NCI-H128 (cell line): ENCODE measurements at regions not wholly inside any gene's neighbourhood (a gene's known extent, or its start where the extent isn't known, plus 50 kb on each side); places are given as distances from the start of the nearest gene placed in this dataset.
"Not testable (repeated sequence)": the region's sequence is repeated elsewhere in the genome, so short reads cannot be mapped to it uniquely, and the experiment has no call there.

ENCODE experiments used
- DNase-seq: peaks from one replicate; lab custom pipeline; 2025; ENCODE audit not compliant: unreplicated experiment; lab: John Stamatoyannopoulos, UW

GRCh38 chr3:25171897-25172296, 256.2 kb upstream of the RARB start:
- no peak for DNase-seq

GRCh38 chr3:25173606-25174005, 254.5 kb upstream of the RARB start:
- no peak for DNase-seq

GRCh38 chr3:25174251-25174650, 253.8 kb upstream of the RARB start:
- no peak for DNase-seq

- DNase-seq, result no peak
These were observed 251.0 kb upstream of the RARB start for GRCh38 chr3:25177041-25177440.

- no peak for DNase-seq
These were observed 249.4 kb upstream of the RARB start for GRCh38 chr3:25178672-25179071.

- DNase-seq, result no peak
These were observed 247.0 kb upstream of the RARB start for GRCh38 chr3:25181096-25181495.

- DNase-seq, result no peak
These were observed 245.3 kb upstream of the RARB start for GRCh38 chr3:25182794-25183193.

GRCh38 chr3:25184641-25185250, 243.3 kb upstream of the RARB start:
- DNase-seq, result no peak

- no peak for DNase-seq
These were observed 236.4 kb upstream of the RARB start for GRCh38 chr3:25191673-25192072.

- not testable (repeated sequence) for DNase-seq
These were observed 228.5 kb upstream of the RARB start for GRCh38 chr3:25199567-25199966.

GRCh38 chr3:25212736-25213135, 215.3 kb upstream of the RARB start:
- DNase-seq, result no peak

- no peak for DNase-seq
These were observed 214.0 kb upstream of the RARB start for GRCh38 chr3:25214034-25214433.

GRCh38 chr3:25218362-25218761, 209.7 kb upstream of the RARB start:
- DNase-seq, result no peak

- DNase-seq, result no peak
These were observed 201.3 kb upstream of the RARB start for GRCh38 chr3:25226747-25227146.

- no peak for DNase-seq
These were observed 198.5 kb upstream of the RARB start for GRCh38 chr3:25229586-25229985.

- no peak for DNase-seq
These were observed 193.0 kb upstream of the RARB start for GRCh38 chr3:25235031-25235430.

- DNase-seq, result no peak
These were observed 192.6 kb upstream of the RARB start for GRCh38 chr3:25235466-25235865.

- no peak for DNase-seq
These were observed 190.5 kb upstream of the RARB start for GRCh38 chr3:25237602-25238001.

GRCh38 chr3:25239042-25239441, 189.0 kb upstream of the RARB start:
- no peak for DNase-seq

- no peak for DNase-seq
These were observed 181.2 kb upstream of the RARB start for GRCh38 chr3:25246913-25247312.

GRCh38 chr3:25252291-25252690, 175.8 kb upstream of the RARB start:
- DNase-seq, result no peak

- no peak for DNase-seq
These were observed 171.0 kb upstream of the RARB start for GRCh38 chr3:25257026-25257425.

- DNase-seq, result no peak
These were observed 168.2 kb upstream of the RARB start for GRCh38 chr3:25259871-25260270.

GRCh38 chr3:25262322-25262721, 165.7 kb upstream of the RARB start:
- no peak for DNase-seq
